HepG2 (cell line): ENCODE measurements at regions not wholly inside any gene's neighbourhood (a gene's known extent, or its start where the extent isn't known, plus 50 kb on each side); places are given as distances from the start of the nearest gene placed in this dataset.
A peak's percentile ranks its signal among the peaks of the same experiment; 100 is the strongest.

Experiments
- ASH2L ChIP-seq: fragments of 300-600, 200-600 bp; sonication (generic); IDR thresholded peaks from 2 replicates; pipeline ENCODE4 v1.7.0; 2017; ENCODE audit warnings: low read depth, mild to moderate bottlenecking, moderate library complexity, mixed read lengths, low read length; ENCODE audit not compliant: insufficient read length
- ATRX ChIP-seq: sonication (generic); formaldehyde crosslinking; IDR thresholded peaks from 2 replicates; pipeline ENCODE4 v1.4.0; 2020; ENCODE audit warnings: missing genetic modification reagents, borderline replicate concordance
- FOSL2 ChIP-seq: sonication (generic); formaldehyde crosslinking; IDR thresholded peaks from 2 replicates; pipeline ENCODE4 v1.4.0; 2020; ENCODE audit warnings: missing genetic modification reagents
- HHEX ChIP-seq: IDR thresholded peaks from 2 replicates; pipeline ENCODE4 v1.6.1; 2016; ENCODE audit warnings: control low read depth
- HNRNPL ChIP-seq: fragments of 200-400 bp; formaldehyde crosslinking; IDR thresholded peaks from 2 replicates; pipeline ENCODE4 v1.6.1; 2017; ENCODE audit warnings: mild to moderate bottlenecking, low read depth, low read length
- HNRNPUL1 ChIP-seq: fragments of 200-400 bp; formaldehyde crosslinking; IDR thresholded peaks from 2 replicates; pipeline ENCODE4 v1.6.1; 2017; ENCODE audit warnings: low read depth, mild to moderate bottlenecking, low read length, moderate library complexity
- NCOA1 ChIP-seq: sonication (generic); formaldehyde crosslinking; IDR thresholded peaks from 2 replicates; pipeline ENCODE4 v1.9.0; 2021; ENCODE audit warnings: missing genetic modification reagents
- POLR2A ChIP-seq, 2 experiments: IDR thresholded peaks; 2 replicates each; pipeline ENCODE4 v1.6.1; 2011; ENCODE audit warnings: low read depth in 2 of 2, low read length in 2 of 2, mild to moderate bottlenecking in 1 of 2, moderate library complexity in 1 of 2; ENCODE audit not compliant: insufficient read depth in 1 of 2
- TAF1 ChIP-seq: sonication (generic); formaldehyde crosslinking; IDR thresholded peaks from 2 replicates; pipeline ENCODE4 v1.4.0; 2020; ENCODE audit warnings: missing genetic modification reagents
- ZBTB21 ChIP-seq: sonication (generic); formaldehyde crosslinking; IDR thresholded peaks from 2 replicates; pipeline ENCODE4 v1.4.0; 2020; ENCODE audit warnings: missing genetic modification reagents
- ZC3H4 ChIP-seq: sonication (generic); formaldehyde crosslinking; IDR thresholded peaks from 2 replicates; pipeline ENCODE4 v1.4.0; 2020; ENCODE audit warnings: missing genetic modification reagents, borderline replicate concordance
- ZFP36 ChIP-seq: fragments of 150-350 bp; IDR thresholded peaks from 2 replicates; pipeline ENCODE4 v1.6.1; 2018; ENCODE audit warnings: borderline replicate concordance, low read length, low read depth; ENCODE audit not compliant: partially characterized antibody
- ZNF326 ChIP-seq: sonication (generic); formaldehyde crosslinking; IDR thresholded peaks from 2 replicates; pipeline ENCODE4 v1.4.0; 2020; ENCODE audit warnings: missing genetic modification reagents, borderline replicate concordance
- ZNF33A ChIP-seq: sonication (generic); formaldehyde crosslinking; IDR thresholded peaks from 2 replicates; pipeline ENCODE4 v1.5.1; 2020; ENCODE audit warnings: missing genetic modification reagents, mild to moderate bottlenecking, moderate library complexity, borderline replicate concordance
- ZNF34 ChIP-seq: sonication (generic); formaldehyde crosslinking; IDR thresholded peaks from 2 replicates; pipeline ENCODE4 v1.4.0; 2020; ENCODE audit warnings: mild to moderate bottlenecking, missing genetic modification reagents, borderline replicate concordance
- ZNF383 ChIP-seq: sonication (generic); formaldehyde crosslinking; IDR thresholded peaks from 2 replicates; pipeline ENCODE4 v1.4.0; 2020; ENCODE audit warnings: missing genetic modification reagents, mild to moderate bottlenecking, borderline replicate concordance
- ZNF44 ChIP-seq: sonication (generic); formaldehyde crosslinking; IDR thresholded peaks from 2 replicates; pipeline ENCODE4 v1.5.1; 2020; ENCODE audit warnings: mild to moderate bottlenecking, missing genetic modification reagents
- ZNF468 ChIP-seq: sonication (generic); formaldehyde crosslinking; IDR thresholded peaks from 2 replicates; pipeline ENCODE4 v1.8.0; 2022; ENCODE audit warnings: mild to moderate bottlenecking, moderate library complexity, missing genetic modification reagents
- ZNF768 ChIP-seq: sonication (generic); formaldehyde crosslinking; IDR thresholded peaks from 2 replicates; pipeline ENCODE4 v1.4.0; 2020; ENCODE audit warnings: missing genetic modification reagents
- ZSCAN30 ChIP-seq: sonication (generic); formaldehyde crosslinking; IDR thresholded peaks from 2 replicates; pipeline ENCODE4 v1.5.0; 2020; ENCODE audit warnings: mild to moderate bottlenecking, missing genetic modification reagents
- ZZZ3 ChIP-seq: sonication (generic); formaldehyde crosslinking; IDR thresholded peaks from 2 replicates; pipeline ENCODE4 v1.4.0; 2020; ENCODE audit warnings: missing genetic modification reagents, mild to moderate bottlenecking, borderline replicate concordance
- TF ChIP-seq, protein P1 (sequence below): sonication (generic); formaldehyde crosslinking; IDR thresholded peaks from 2 replicates; pipeline ENCODE4 v1.4.0; 2020; ENCODE audit warnings: mild to moderate bottlenecking, missing genetic modification reagents, borderline replicate concordance
- TF ChIP-seq, protein P2 (sequence below): IDR thresholded peaks from 2 replicates; pipeline ENCODE4 v1.6.1; 2018; ENCODE audit warnings: missing genetic modification reagents
- TF ChIP-seq, protein P3 (sequence below): sonication (generic); formaldehyde crosslinking; IDR thresholded peaks from 2 replicates; pipeline ENCODE4 v1.4.0; 2020; ENCODE audit warnings: missing genetic modification reagents

DNA sequence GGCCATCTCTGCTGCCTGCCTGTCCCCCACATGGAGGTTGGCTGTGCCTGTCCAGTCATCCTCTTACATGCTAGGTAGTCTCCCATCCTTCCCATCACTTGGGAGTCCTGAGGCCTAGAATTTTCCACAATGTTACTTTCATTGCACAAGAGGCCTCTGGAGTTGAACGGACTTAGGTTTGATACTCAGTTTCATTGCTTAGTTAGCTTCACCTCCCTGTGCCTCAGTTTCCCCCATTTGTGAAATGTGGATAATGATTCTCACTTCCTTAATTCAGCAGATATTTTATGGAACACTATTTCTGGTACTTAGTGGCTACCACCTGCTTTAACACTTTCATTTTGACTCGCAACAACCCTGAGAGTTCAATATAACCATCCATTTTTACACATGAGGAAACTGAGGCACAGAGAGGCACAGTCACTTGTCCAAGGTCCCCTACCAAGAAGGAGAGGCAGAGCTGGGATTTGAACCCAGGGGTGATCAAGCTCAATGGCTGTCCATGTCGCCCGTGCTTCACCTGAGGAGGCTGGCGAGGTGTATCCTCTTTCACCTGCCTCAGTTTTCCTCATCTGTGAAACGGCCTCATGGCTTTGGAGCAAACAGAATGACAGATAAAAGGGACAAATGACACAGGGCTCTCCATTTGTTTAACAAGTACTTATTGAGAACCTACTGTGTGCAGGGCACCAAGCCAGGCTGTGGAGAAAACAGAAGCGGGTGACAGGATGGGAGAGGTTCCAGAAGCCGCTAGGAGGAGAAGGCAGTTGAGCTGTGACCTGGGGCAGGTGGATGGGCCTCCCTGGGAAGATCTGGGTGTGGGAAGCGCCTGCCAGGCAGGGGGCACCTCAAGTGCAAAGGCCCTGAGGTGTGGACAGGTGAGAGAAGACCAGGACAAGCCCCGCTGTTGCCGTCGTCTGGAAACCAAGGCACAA, 154.3 kb upstream of the PTPN1 start (continued):
- TF ChIP-seq, protein P1, sequence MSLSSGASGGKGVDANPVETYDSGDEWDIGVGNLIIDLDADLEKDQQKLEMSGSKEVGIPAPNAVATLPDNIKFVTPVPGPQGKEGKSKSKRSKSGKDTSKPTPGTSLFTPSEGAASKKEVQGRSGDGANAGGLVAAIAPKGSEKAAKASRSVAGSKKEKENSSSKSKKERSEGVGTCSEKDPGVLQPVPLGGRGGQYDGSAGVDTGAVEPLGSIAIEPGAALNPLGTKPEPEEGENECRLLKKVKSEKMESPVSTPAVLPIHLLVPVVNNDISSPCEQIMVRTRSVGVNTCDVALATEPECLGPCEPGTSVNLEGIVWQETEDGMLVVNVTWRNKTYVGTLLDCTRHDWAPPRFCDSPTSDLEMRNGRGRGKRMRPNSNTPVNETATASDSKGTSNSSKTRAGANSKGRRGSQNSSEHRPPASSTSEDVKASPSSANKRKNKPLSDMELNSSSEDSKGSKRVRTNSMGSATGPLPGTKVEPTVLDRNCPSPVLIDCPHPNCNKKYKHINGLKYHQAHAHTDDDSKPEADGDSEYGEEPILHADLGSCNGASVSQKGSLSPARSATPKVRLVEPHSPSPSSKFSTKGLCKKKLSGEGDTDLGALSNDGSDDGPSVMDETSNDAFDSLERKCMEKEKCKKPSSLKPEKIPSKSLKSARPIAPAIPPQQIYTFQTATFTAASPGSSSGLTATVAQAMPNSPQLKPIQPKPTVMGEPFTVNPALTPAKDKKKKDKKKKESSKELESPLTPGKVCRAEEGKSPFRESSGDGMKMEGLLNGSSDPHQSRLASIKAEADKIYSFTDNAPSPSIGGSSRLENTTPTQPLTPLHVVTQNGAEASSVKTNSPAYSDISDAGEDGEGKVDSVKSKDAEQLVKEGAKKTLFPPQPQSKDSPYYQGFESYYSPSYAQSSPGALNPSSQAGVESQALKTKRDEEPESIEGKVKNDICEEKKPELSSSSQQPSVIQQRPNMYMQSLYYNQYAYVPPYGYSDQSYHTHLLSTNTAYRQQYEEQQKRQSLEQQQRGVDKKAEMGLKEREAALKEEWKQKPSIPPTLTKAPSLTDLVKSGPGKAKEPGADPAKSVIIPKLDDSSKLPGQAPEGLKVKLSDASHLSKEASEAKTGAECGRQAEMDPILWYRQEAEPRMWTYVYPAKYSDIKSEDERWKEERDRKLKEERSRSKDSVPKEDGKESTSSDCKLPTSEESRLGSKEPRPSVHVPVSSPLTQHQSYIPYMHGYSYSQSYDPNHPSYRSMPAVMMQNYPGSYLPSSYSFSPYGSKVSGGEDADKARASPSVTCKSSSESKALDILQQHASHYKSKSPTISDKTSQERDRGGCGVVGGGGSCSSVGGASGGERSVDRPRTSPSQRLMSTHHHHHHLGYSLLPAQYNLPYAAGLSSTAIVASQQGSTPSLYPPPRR (CRISPR knock-in tag): no peak
- TF ChIP-seq ZBTB21 (CRISPR knock-in tag): no peak
- TF ChIP-seq HHEX (CRISPR knock-in tag): no peak
- no peak for TF ChIP-seq HNRNPUL1
- no peak for TF ChIP-seq ZNF326 (CRISPR knock-in tag)
- no peak for TF ChIP-seq TAF1 (CRISPR knock-in tag)
- no peak for TF ChIP-seq HNRNPL
- no peak for TF ChIP-seq ZZZ3 (CRISPR knock-in tag)
- TF ChIP-seq NCOA1: no peak
- TF ChIP-seq ATRX: no peak
- no peak for TF ChIP-seq ZC3H4
- TF ChIP-seq ZFP36: no peak
- TF ChIP-seq FOSL2 (CRISPR knock-in tag): no peak
- TF ChIP-seq ZNF34 (CRISPR knock-in tag): no peak
- no peak for TF ChIP-seq ZSCAN30
- no peak for TF ChIP-seq ASH2L
- TF ChIP-seq, protein P2, sequence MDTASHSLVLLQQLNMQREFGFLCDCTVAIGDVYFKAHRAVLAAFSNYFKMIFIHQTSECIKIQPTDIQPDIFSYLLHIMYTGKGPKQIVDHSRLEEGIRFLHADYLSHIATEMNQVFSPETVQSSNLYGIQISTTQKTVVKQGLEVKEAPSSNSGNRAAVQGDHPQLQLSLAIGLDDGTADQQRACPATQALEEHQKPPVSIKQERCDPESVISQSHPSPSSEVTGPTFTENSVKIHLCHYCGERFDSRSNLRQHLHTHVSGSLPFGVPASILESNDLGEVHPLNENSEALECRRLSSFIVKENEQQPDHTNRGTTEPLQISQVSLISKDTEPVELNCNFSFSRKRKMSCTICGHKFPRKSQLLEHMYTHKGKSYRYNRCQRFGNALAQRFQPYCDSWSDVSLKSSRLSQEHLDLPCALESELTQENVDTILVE (CRISPR knock-in tag): no peak
- TF ChIP-seq, protein P3, sequence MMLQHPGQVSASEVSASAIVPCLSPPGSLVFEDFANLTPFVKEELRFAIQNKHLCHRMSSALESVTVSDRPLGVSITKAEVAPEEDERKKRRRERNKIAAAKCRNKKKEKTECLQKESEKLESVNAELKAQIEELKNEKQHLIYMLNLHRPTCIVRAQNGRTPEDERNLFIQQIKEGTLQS: no peak
- TF ChIP-seq ZNF468 (CRISPR knock-in tag): 0 out of 2 replicates have a peak, but pooled peaks have one; percentile 23
- TF ChIP-seq ZNF44 (CRISPR knock-in tag): 0 out of 2 replicates have a peak, but pooled peaks have one; percentile 71
- TF ChIP-seq ZNF383: no peak
- no peak for TF ChIP-seq ZNF33A (CRISPR knock-in tag)
- peak; percentile 29; the same call in 1 of the 2 replicates for TF ChIP-seq ZNF768 (CRISPR knock-in tag)
- no peak for TF ChIP-seq POLR2A (IDR thresholded peaks at IDR 0.05; ENCODE audit: insufficient read depth in 1 of 2, low read depth in 2 of 2, low read length in 2 of 2)
